Bronchial epithelial cell (primary cell): ENCODE measurements at regions not wholly inside any gene's neighbourhood (a gene's known extent, or its start where the extent isn't known, plus 50 kb on each side); places are given as distances from the start of the nearest gene placed in this dataset.

Experiments used
- DNase-seq: peaks from one replicate; pipeline ENCODE4 v3.0.0-alpha.2; 2010; ENCODE audit warnings: low read depth
- FAIRE-seq: peaks from 2 replicates; lab custom pipeline; 2011; peaks lifted over from hg19 to GRCh38; lab: Jason Lieb, UNC
- H3K27me3 ChIP-seq: 2 replicates; pipeline ENCODE4 v1.5.1; 2011; ENCODE audit warnings: low read length; ENCODE audit not compliant: control insufficient read depth, insufficient read depth
- H3K36me3 ChIP-seq: 2 replicates; pipeline ENCODE4 v1.5.1; 2011; ENCODE audit warnings: low read length; ENCODE audit not compliant: control insufficient read depth, insufficient read depth
- H3K4me3 ChIP-seq: 2 replicates; pipeline ENCODE4 v1.5.1; 2011; ENCODE audit warnings: mild to moderate bottlenecking, low read depth, low read length, control low read depth
- CTCF ChIP-seq: IDR thresholded peaks from 2 replicates; pipeline ENCODE4 v1.5.1; 2011; ENCODE audit warnings: mild to moderate bottlenecking, moderate library complexity, low read length, control low read depth, inconsistent platforms; ENCODE audit not compliant: insufficient read depth, severe bottlenecking

GRCh38 chr11:97645736-97646135 lies 1255.9 kb downstream of the JRKL start:
- H3K36me3 ChIP-seq = no peaks in the 10 kb centered on the region
- no peak for TF ChIP-seq CTCF
- H3K4me3 ChIP-seq = no peak overlapping the region
- H3K27me3 ChIP-seq = no peaks in the 10 kb centered on the region
- no peak for DNase-seq
- FAIRE-seq = no peak

- no peak for FAIRE-seq
- no peak for TF ChIP-seq CTCF
- Histone ChIP-seq H3K36me3 (no peaks in the 10 kb centered on the region), H3K4me3 (no peak overlapping the region), H3K27me3 (no peaks in the 10 kb centered on the region)
- no peak for DNase-seq
These were observed 1266.5 kb downstream of the JRKL start for GRCh38 chr11:97656356-97656755.

GRCh38 chr11:97657852-97658251 lies 1268.0 kb downstream of the JRKL start:
- TF ChIP-seq CTCF = no peak
- Histone ChIP-seq H3K4me3 (no peak overlapping the region), H3K36me3 (no peaks in the 10 kb centered on the region), H3K27me3 (no peaks in the 10 kb centered on the region)
- DNase-seq (no peak), FAIRE-seq (no peak)

- no peak for DNase-seq
- no peak overlapping the region for H3K4me3 ChIP-seq
- no peak for TF ChIP-seq CTCF
- no peak for FAIRE-seq
- H3K27me3 ChIP-seq = no peaks in the 10 kb centered on the region
- no peaks in the 10 kb centered on the region for H3K36me3 ChIP-seq
These were observed 1277.2 kb downstream of the JRKL start for GRCh38 chr11:97667057-97667456.

GRCh38 chr11:97683733-97684132 lies 1293.9 kb downstream of the JRKL start:
- no peak overlapping the region for H3K4me3 ChIP-seq
- no peaks in the 10 kb centered on the region for H3K27me3 ChIP-seq
- TF ChIP-seq CTCF = peak; percentile 3
- DNase-seq (peak; percentile 31), FAIRE-seq (no peak)
- H3K36me3 ChIP-seq = no peaks in the 10 kb centered on the region
